A549 (cell line): ENCODE measurements at regions not wholly inside any gene's neighbourhood (a gene's known extent, or its start where the extent isn't known, plus 50 kb on each side); places are given as distances from the start of the nearest gene placed in this dataset.

Experiments used
- ATAC-seq, 2 experiments: fragments of 200-7000 bp in 1 of 2; fragments of >200 bp in 1 of 2; cut with Nextera tagmentation in 1 of 2; cut with Tn5 transposase in 1 of 2; 3 replicates each; pipeline versions ENCODE4 v1.8.0 to v1.9.1; 2018 to 2020; ENCODE audit warnings: mild to moderate bottlenecking in 1 of 2, moderate library complexity in 1 of 2
- CTCF ChIA-PET: fragments of 300-600 bp; sonication (Branson Sonifier 250); formaldehyde crosslinking; extraction: SDS; loops from one replicate; lab custom pipeline; 2021; ENCODE audit warnings: antibody characterized with exemption, inconsistent platforms; lab: Yijun Ruan, JAX
- POLR2A ChIA-PET: fragments of 350-600 bp; formaldehyde crosslinking; extraction: SDS; loops from one replicate; lab custom pipeline; 2021; ENCODE audit warnings: antibody characterized with exemption, inconsistent platforms; lab: Yijun Ruan, JAX
- DNase-seq, 2 experiments: peaks; one replicate each; pipeline versions ENCODE4 v3.0.0 to v3.0.0-alpha.2; 2011 to 2016; ENCODE audit warnings: low read depth in 1 of 2, low spot score in 1 of 2
- FAIRE-seq: peaks from 2 replicates; lab custom pipeline; 2011; peaks lifted over from hg19 to GRCh38; lab: Jason Lieb, UNC
- H3K27ac ChIP-seq, 2 experiments: fragments of >200 bp; sonication (Bioruptor Twin); formaldehyde crosslinking; 3 replicates each; pipeline ENCODE4 v1.5.1; 2016 to 2017
- H3K4me1 ChIP-seq: fragments of >200 bp; sonication (Bioruptor Twin); formaldehyde crosslinking; 3 replicates; pipeline ENCODE4 v1.6.1; 2016
- H3K4me2 ChIP-seq: fragments of >200 bp; sonication (Bioruptor Twin); formaldehyde crosslinking; 3 replicates; pipeline ENCODE4 v1.6.1; 2016
- H3K4me3 ChIP-seq: fragments of >200 bp; sonication (Bioruptor Twin); formaldehyde crosslinking; 3 replicates; pipeline ENCODE4 v1.5.1; 2016
- H3K9me3 ChIP-seq: fragments of >200 bp; sonication (Bioruptor Twin); formaldehyde crosslinking; 3 replicates; pipeline ENCODE4 v1.6.1; 2016
- BHLHE40 ChIP-seq: IDR thresholded peaks from 2 replicates; pipeline ENCODE4 v1.6.1; 2012; ENCODE audit warnings: low read depth, low read length, inconsistent platforms
- CBX2 ChIP-seq: fragments of 200-600 bp; sonication (generic); IDR thresholded peaks from 2 replicates; pipeline ENCODE4 v1.6.1; 2016; ENCODE audit warnings: low read depth, mild to moderate bottlenecking, borderline replicate concordance
- EHF ChIP-seq: fragments of 250-450 bp; sonication (Bioruptor Pico); IDR thresholded peaks from 2 replicates; pipeline ENCODE4 v1.5.0; 2020; ENCODE audit warnings: mild to moderate bottlenecking
- FOSB ChIP-seq: fragments of 250-450 bp; sonication (Bioruptor Pico); IDR thresholded peaks from 2 replicates; pipeline ENCODE4 v1.5.0; 2020; ENCODE audit warnings: mild to moderate bottlenecking, moderate library complexity
- FOSL2 ChIP-seq, 2 experiments: fragments of 450-650 bp in 1 of 2; fragments of >200 bp in 1 of 2; sonication (Bioruptor Twin) in 1 of 2; formaldehyde crosslinking; IDR thresholded peaks; 2 replicates each; pipeline versions ENCODE4 v1.5.0 to v1.6.1; 2016 to 2020; ENCODE audit warnings: mild to moderate bottlenecking in 1 of 2, moderate library complexity in 1 of 2
- HOXA7 ChIP-seq: fragments of 250-450 bp; sonication (Bioruptor Pico); IDR thresholded peaks from 2 replicates; pipeline ENCODE4 v1.5.0; 2020; ENCODE audit warnings: mild to moderate bottlenecking, moderate library complexity
- HOXB13 ChIP-seq: fragments of 250-450 bp; sonication (Bioruptor Pico); IDR thresholded peaks from 2 replicates; pipeline ENCODE4 v1.5.0; 2020; ENCODE audit warnings: low read depth, mild to moderate bottlenecking, moderate library complexity
- HOXB5 ChIP-seq: fragments of 250-450 bp; sonication (Bioruptor Pico); IDR thresholded peaks from 2 replicates; pipeline ENCODE4 v1.5.0; 2020; ENCODE audit warnings: mild to moderate bottlenecking, moderate library complexity
- JUN ChIP-seq, 2 experiments: fragments of >200 bp; sonication (Bioruptor Twin); formaldehyde crosslinking; IDR thresholded peaks; 2 replicates in 1 of 2; 3 replicates in 1 of 2; pipeline ENCODE4 v1.6.1; 2016 to 2017
- JUNB ChIP-seq: fragments of >200 bp; sonication (Bioruptor Twin); formaldehyde crosslinking; IDR thresholded peaks from 2 replicates; pipeline ENCODE4 v1.6.1; 2016
- KDM5A ChIP-seq: fragments of 200-600 bp; sonication (generic); IDR thresholded peaks from 2 replicates; pipeline ENCODE4 v1.6.1; 2016; ENCODE audit warnings: antibody characterized with exemption, mild to moderate bottlenecking
- MAZ ChIP-seq: fragments of 150-350 bp; IDR thresholded peaks from 2 replicates; pipeline ENCODE4 v1.6.1; 2014; ENCODE audit warnings: antibody characterized with exemption, low read depth, low read length, borderline replicate concordance
- NPAS2 ChIP-seq: fragments of 250-450 bp; sonication (Bioruptor Pico); IDR thresholded peaks from 2 replicates; pipeline ENCODE4 v1.8.0; 2022; ENCODE audit warnings: mild to moderate bottlenecking, moderate library complexity, borderline replicate concordance
- PHF8 ChIP-seq: fragments of 200-600 bp; sonication (generic); IDR thresholded peaks from 2 replicates; pipeline ENCODE4 v1.6.1; 2016; ENCODE audit warnings: low read depth, mild to moderate bottlenecking, antibody characterized with exemption, moderate library complexity, borderline replicate concordance
- RCOR1 ChIP-seq: fragments of 150-350 bp; IDR thresholded peaks from 2 replicates; pipeline ENCODE4 v1.6.1; 2014; ENCODE audit warnings: antibody characterized with exemption, low read length, low read depth
- RNF2 ChIP-seq: fragments of 200-600 bp; sonication (generic); IDR thresholded peaks from 2 replicates; pipeline ENCODE4 v1.6.1; 2016; ENCODE audit warnings: low read depth, mild to moderate bottlenecking, antibody characterized with exemption, moderate library complexity, borderline replicate concordance
- SMC3 ChIP-seq: fragments of >200 bp; sonication (Bioruptor Twin); formaldehyde crosslinking; IDR thresholded peaks from 3 replicates; pipeline ENCODE4 v1.6.1; 2018; ENCODE audit warnings: inconsistent platforms
- ZSCAN20 ChIP-seq: fragments of 250-450 bp; sonication (Bioruptor Pico); IDR thresholded peaks from 2 replicates; pipeline ENCODE4 v1.8.0; 2022; ENCODE audit warnings: mild to moderate bottlenecking, moderate library complexity
- whole genome bisulfite sequencing: methylation state at CpG from one replicate; pipeline ENCODE4 v1.1.6; 2017; ENCODE audit errors: missing lambda C conversion rate; 5-methylcytosine and 5-hydroxymethylcytosine counted together
- TF ChIP-seq, protein P1 (sequence below): fragments of 250-450 bp; sonication (Bioruptor Pico); IDR thresholded peaks from 2 replicates; pipeline ENCODE4 v1.5.0; 2020; ENCODE audit warnings: low read depth, mild to moderate bottlenecking, moderate library complexity
- TF ChIP-seq, protein P2 (sequence below): fragments of 250-450 bp; sonication (Bioruptor Pico); IDR thresholded peaks from 2 replicates; pipeline ENCODE4 v1.5.0; 2021; ENCODE audit warnings: mild to moderate bottlenecking, moderate library complexity, borderline replicate concordance
- TF ChIP-seq, protein P3 (sequence below): fragments of 150-350 bp; IDR thresholded peaks from 2 replicates; pipeline ENCODE4 v1.6.1; 2014; ENCODE audit warnings: low read depth, mild to moderate bottlenecking, low read length
- TF ChIP-seq, protein P4 (sequence below): fragments of 450-650 bp; IDR thresholded peaks from 2 replicates; pipeline ENCODE4 v1.6.1; 2014; ENCODE audit warnings: antibody characterized with exemption
- TF ChIP-seq, protein P5 (sequence below): fragments of 200-600 bp; sonication (generic); IDR thresholded peaks from 2 replicates; pipeline ENCODE4 v1.6.1; 2016; ENCODE audit warnings: antibody characterized with exemption, mild to moderate bottlenecking, moderate library complexity
- TF ChIP-seq, protein P6 (sequence below): IDR thresholded peaks from 2 replicates; pipeline ENCODE4 v1.6.1; 2012; ENCODE audit warnings: low read depth, borderline replicate concordance
- TF ChIP-seq, protein P7 (sequence below): fragments of >200 bp; sonication (Bioruptor Twin); formaldehyde crosslinking; IDR thresholded peaks from 3 replicates; pipeline ENCODE4 v1.6.1; 2016

DNA sequence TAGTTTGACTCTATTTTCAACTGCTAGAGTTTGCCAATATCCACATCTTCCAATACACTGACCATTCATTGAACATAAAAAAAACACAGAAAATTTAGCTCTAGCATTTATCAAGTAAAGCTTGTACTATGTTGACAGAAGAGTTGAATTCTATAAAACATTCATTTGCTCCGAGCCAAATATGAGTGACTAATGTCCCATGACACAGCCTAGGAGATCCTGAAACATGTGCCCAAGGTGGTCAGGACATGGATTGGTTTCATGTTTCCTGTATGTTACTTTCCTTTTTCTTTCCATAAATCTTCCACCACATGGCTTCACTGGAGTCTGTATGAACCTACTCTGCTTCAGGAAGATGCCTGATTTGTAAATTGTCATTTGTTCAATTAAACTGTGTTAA, 122.4 kb upstream of the PRDM9 start:
- TF ChIP-seq SMC3, result no peak
- TF ChIP-seq RCOR1, result no peak
- no peak for TF ChIP-seq JUNB
- no peak for TF ChIP-seq HOXB13 (CRISPR knock-in tag)
- TF ChIP-seq BHLHE40, result no peak
- TF ChIP-seq, protein P1, sequence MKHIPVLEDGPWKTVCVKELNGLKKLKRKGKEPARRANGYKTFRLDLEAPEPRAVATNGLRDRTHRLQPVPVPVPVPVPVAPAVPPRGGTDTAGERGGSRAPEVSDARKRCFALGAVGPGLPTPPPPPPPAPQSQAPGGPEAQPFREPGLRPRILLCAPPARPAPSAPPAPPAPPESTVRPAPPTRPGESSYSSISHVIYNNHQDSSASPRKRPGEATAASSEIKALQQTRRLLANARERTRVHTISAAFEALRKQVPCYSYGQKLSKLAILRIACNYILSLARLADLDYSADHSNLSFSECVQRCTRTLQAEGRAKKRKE (CRISPR knock-in tag), result no peak
- TF ChIP-seq, protein P2, sequence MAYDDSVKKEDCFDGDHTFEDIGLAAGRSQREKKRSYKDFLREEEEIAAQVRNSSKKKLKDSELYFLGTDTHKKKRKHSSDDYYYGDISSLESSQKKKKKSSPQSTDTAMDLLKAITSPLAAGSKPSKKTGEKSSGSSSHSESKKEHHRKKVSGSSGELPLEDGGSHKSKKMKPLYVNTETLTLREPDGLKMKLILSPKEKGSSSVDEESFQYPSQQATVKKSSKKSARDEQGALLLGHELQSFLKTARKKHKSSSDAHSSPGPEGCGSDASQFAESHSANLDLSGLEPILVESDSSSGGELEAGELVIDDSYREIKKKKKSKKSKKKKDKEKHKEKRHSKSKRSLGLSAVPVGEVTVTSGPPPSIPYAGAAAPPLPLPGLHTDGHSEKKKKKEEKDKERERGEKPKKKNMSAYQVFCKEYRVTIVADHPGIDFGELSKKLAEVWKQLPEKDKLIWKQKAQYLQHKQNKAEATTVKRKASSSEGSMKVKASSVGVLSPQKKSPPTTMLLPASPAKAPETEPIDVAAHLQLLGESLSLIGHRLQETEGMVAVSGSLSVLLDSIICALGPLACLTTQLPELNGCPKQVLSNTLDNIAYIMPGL (CRISPR knock-in tag), result no peak
- TF ChIP-seq, protein P3, sequence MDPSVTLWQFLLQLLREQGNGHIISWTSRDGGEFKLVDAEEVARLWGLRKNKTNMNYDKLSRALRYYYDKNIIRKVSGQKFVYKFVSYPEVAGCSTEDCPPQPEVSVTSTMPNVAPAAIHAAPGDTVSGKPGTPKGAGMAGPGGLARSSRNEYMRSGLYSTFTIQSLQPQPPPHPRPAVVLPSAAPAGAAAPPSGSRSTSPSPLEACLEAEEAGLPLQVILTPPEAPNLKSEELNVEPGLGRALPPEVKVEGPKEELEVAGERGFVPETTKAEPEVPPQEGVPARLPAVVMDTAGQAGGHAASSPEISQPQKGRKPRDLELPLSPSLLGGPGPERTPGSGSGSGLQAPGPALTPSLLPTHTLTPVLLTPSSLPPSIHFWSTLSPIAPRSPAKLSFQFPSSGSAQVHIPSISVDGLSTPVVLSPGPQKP, result no peak
- TF ChIP-seq, protein P4, sequence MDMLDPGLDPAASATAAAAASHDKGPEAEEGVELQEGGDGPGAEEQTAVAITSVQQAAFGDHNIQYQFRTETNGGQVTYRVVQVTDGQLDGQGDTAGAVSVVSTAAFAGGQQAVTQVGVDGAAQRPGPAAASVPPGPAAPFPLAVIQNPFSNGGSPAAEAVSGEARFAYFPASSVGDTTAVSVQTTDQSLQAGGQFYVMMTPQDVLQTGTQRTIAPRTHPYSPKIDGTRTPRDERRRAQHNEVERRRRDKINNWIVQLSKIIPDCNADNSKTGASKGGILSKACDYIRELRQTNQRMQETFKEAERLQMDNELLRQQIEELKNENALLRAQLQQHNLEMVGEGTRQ, result no peak
- no peak for TF ChIP-seq MAZ
- no peak for TF ChIP-seq JUN (IDR thresholded peaks at IDR 0.05)
- TF ChIP-seq HOXA7 (CRISPR knock-in tag), result no peak
- no peak for TF ChIP-seq EHF (CRISPR knock-in tag)
- TF ChIP-seq HOXB5 (CRISPR knock-in tag), result no peak
- TF ChIP-seq RNF2, result no peak
- no peak for TF ChIP-seq ZSCAN20 (CRISPR knock-in tag)
- no peak for TF ChIP-seq CBX2
- ATAC-seq, result no peak
- no peak for DNase-seq
- FAIRE-seq, result no peak
- ChIA-PET CTCF (interaction anchor here (0.7 kb wide), 2 partner anchors 15 to 18 kb away, joined by 3 read pairs; no protein-coding TSS in a partner anchor), POLR2A (no interaction called here)
- no peak overlapping the region for H3K4me3 ChIP-seq
- no peak overlapping the region for H3K27ac ChIP-seq
- 0 out of 3 replicates have a peak, but pooled peaks cover 3% of the 10 kb centered on the region for H3K9me3 ChIP-seq
- no peak overlapping the region for H3K4me2 ChIP-seq
- 29% methylated on average over 1 of the region's 1 CpG for WGBS
- H3K4me1 ChIP-seq, result no peaks in the 10 kb centered on the region

DNA sequence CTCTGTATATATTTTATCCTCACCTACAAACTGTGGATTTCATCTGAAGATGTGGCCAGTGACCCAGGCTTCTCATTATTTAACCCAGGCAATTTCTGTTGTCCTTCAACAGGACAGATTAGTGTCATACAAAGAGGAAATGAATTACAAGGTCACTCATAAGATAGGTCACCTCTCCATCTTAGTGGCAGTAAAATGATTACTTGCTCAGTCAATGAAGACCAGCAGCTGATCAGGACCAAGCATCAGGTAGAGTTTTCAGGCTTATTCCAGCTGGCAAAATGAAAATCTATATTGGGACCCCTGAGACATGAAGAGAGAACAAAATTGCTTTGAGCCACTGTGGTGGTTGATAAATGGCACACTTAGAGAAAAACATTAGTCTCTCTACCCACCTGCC, 135.2 kb upstream of the PRDM9 start:
- ATAC-seq (no peak), FAIRE-seq (no peak), DNase-seq (no peak)
- Histone ChIP-seq H3K4me2 (no peak overlapping the region), H3K27ac (no peak overlapping the region), H3K4me1 (no peaks in the 10 kb centered on the region), H3K9me3 (no peaks in the 10 kb centered on the region), H3K4me3 (no peak overlapping the region)
- POLR2A ChIA-PET, result no interaction called here
- CTCF ChIA-PET, result no interaction called here
- no peak for TF ChIP-seq NPAS2 (CRISPR knock-in tag)
- TF ChIP-seq FOSL2 (IDR thresholded peaks at IDR 0.05), result no peak
- no peak for TF ChIP-seq FOSL2 (CRISPR knock-in tag; IDR thresholded peaks at IDR 0.05)
- TF ChIP-seq, protein P5, sequence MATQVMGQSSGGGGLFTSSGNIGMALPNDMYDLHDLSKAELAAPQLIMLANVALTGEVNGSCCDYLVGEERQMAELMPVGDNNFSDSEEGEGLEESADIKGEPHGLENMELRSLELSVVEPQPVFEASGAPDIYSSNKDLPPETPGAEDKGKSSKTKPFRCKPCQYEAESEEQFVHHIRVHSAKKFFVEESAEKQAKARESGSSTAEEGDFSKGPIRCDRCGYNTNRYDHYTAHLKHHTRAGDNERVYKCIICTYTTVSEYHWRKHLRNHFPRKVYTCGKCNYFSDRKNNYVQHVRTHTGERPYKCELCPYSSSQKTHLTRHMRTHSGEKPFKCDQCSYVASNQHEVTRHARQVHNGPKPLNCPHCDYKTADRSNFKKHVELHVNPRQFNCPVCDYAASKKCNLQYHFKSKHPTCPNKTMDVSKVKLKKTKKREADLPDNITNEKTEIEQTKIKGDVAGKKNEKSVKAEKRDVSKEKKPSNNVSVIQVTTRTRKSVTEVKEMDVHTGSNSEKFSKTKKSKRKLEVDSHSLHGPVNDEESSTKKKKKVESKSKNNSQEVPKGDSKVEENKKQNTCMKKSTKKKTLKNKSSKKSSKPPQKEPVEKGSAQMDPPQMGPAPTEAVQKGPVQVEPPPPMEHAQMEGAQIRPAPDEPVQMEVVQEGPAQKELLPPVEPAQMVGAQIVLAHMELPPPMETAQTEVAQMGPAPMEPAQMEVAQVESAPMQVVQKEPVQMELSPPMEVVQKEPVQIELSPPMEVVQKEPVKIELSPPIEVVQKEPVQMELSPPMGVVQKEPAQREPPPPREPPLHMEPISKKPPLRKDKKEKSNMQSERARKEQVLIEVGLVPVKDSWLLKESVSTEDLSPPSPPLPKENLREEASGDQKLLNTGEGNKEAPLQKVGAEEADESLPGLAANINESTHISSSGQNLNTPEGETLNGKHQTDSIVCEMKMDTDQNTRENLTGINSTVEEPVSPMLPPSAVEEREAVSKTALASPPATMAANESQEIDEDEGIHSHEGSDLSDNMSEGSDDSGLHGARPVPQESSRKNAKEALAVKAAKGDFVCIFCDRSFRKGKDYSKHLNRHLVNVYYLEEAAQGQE, result no peak
- no peak for TF ChIP-seq PHF8
- TF ChIP-seq, protein P6, sequence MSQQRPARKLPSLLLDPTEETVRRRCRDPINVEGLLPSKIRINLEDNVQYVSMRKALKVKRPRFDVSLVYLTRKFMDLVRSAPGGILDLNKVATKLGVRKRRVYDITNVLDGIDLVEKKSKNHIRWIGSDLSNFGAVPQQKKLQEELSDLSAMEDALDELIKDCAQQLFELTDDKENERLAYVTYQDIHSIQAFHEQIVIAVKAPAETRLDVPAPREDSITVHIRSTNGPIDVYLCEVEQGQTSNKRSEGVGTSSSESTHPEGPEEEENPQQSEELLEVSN, result no peak
- TF ChIP-seq RCOR1, result no peak
- TF ChIP-seq EHF (CRISPR knock-in tag), result no peak
- no peak for TF ChIP-seq KDM5A
- no peak for TF ChIP-seq FOSB (CRISPR knock-in tag)
- TF ChIP-seq, protein P7, sequence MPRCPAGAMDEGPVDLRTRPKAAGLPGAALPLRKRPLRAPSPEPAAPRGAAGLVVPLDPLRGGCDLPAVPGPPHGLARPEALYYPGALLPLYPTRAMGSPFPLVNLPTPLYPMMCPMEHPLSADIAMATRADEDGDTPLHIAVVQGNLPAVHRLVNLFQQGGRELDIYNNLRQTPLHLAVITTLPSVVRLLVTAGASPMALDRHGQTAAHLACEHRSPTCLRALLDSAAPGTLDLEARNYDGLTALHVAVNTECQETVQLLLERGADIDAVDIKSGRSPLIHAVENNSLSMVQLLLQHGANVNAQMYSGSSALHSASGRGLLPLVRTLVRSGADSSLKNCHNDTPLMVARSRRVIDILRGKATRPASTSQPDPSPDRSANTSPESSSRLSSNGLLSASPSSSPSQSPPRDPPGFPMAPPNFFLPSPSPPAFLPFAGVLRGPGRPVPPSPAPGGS, result no peak
- no peak for TF ChIP-seq HOXB5 (CRISPR knock-in tag)
- TF ChIP-seq JUNB, result no peak
